Lung (tissue), 11 donors: ENCODE measurements at regions not wholly inside any gene's neighbourhood (a gene's known extent, or its start where the extent isn't known, plus 50 kb on each side); places are given as distances from the start of the nearest gene placed in this dataset.
A peak's percentile ranks its signal among the peaks of the same experiment; 100 is the strongest.
"Not testable (repeated sequence)": the region's sequence is repeated elsewhere in the genome, so short reads cannot be mapped to it uniquely, and the experiment has no call there.

Experiments used
- ATAC-seq: fragments of 200-7000 bp; cut with Tn5 transposase; one replicate; pipeline ENCODE4 v1.9.1; 2020; ENCODE audit warnings: moderate number of reproducible peaks; ENCODE audit not compliant: insufficient read depth, low FRiP score
- DNase-seq, 3 donors: peaks; one replicate each; pipeline ENCODE4 v3.0.0-alpha.2; 2013 to 2017
- H3K27ac ChIP-seq, 2 donors: one replicate each; pipeline ENCODE4 v1.5.1; 2013; ENCODE audit warnings: mild to moderate bottlenecking in 2 of 2, moderate library complexity in 2 of 2, control low read depth in 1 of 2, inconsistent platforms in 1 of 2, low read depth in 1 of 2, low read length in 1 of 2
- H3K27me3 ChIP-seq, 3 donors: one replicate each; pipeline ENCODE4 v1.5.1; 2013; ENCODE audit warnings: low read length in 2 of 3; ENCODE audit not compliant: control insufficient read depth in 3 of 3, insufficient read depth in 3 of 3
- H3K36me3 ChIP-seq, 4 donors: one replicate each; pipeline ENCODE4 v1.5.1; 2013; ENCODE audit warnings: low read length in 4 of 4, mild to moderate bottlenecking in 1 of 4, moderate library complexity in 1 of 4; ENCODE audit not compliant: control insufficient read depth in 4 of 4, insufficient read depth in 4 of 4
- H3K4me1 ChIP-seq, 5 donors: one replicate each; pipeline ENCODE4 v1.5.1; 2013; ENCODE audit warnings: low read length in 5 of 5, mild to moderate bottlenecking in 2 of 5, moderate library complexity in 1 of 5; ENCODE audit not compliant: control insufficient read depth in 5 of 5, insufficient read depth in 5 of 5
- H3K4me3 ChIP-seq: one replicate; pipeline ENCODE4 v1.5.1; 2013; ENCODE audit warnings: mild to moderate bottlenecking, control low read depth, moderate library complexity
- H3K9ac ChIP-seq, 2 donors: one replicate each; pipeline ENCODE4 v1.5.1; 2013; ENCODE audit warnings: low read length in 2 of 2, control low read depth in 1 of 2; ENCODE audit not compliant: insufficient read depth in 1 of 2
- H3K9me3 ChIP-seq, 4 donors: one replicate each; pipeline ENCODE4 v1.5.1; 2013; ENCODE audit warnings: low read length in 3 of 4, mild to moderate bottlenecking in 1 of 4, moderate library complexity in 1 of 4; ENCODE audit not compliant: control insufficient read depth in 4 of 4, insufficient read depth in 3 of 4
- CTCF ChIP-seq: IDR thresholded peaks from 2 replicates; pipeline ENCODE4 v1.5.1; 2012; ENCODE audit warnings: mild to moderate bottlenecking; ENCODE audit errors: control extremely low read depth, extremely low read depth
- WGBS, 2 donors: extraction: QIAGEN DNeasy Blood & Tissue Kit; methylation state at CpG; one replicate each; pipeline ENCODE4 v1.1.7; 2013; 5-methylcytosine and 5-hydroxymethylcytosine counted together
- donor health status: control.
- donor health status: control.
- donor health status: Bipolar disorder and iron deficiency.
- donor health status: healthy.
- donor health status: DM: yes; HTN: yes; CAD: no.

- peak; percentile 1 for TF ChIP-seq CTCF
- not testable (repeated sequence) for DNase-seq
These were observed 86.1 kb upstream of the IKBKE start for GRCh38 chr1:206384029-206384807.

GRCh38 chr1:206384891-206385290 lies 85.4 kb upstream of the IKBKE start:
- WGBS, 2 donors = 85 to 100% methylated on average over 1 of the region's 1 CpG
- not testable (repeated sequence) for DNase-seq

More at GRCh38 chr1:206384029-206384807, 86.1 kb upstream of the IKBKE start:
- H3K27me3 ChIP-seq, H3K4me1 ChIP-seq, ATAC-seq, H3K27ac ChIP-seq, H3K36me3 ChIP-seq, H3K9me3 ChIP-seq, H3K9ac ChIP-seq, H3K4me3 ChIP-seq: not testable (repeated sequence)
- WGBS, 2 donors = 27 to 46% methylated on average over 4 of the region's 11 CpGs

GRCh38 chr1:206387631-206388030 lies 82.6 kb upstream of the IKBKE start:
- not testable (repeated sequence) for H3K27ac ChIP-seq, DNase-seq, H3K36me3 ChIP-seq, H3K9ac ChIP-seq, H3K4me3 ChIP-seq, H3K4me1 ChIP-seq, H3K9me3 ChIP-seq, H3K27me3 ChIP-seq
- no CpG with 5 or more reads among the region's 5 CpGs for WGBS, 2 donors
- ATAC-seq = peak; percentile 33

More at GRCh38 chr1:206384891-206385290, 85.4 kb upstream of the IKBKE start:
- H3K4me3 ChIP-seq, ATAC-seq, H3K4me1 ChIP-seq, H3K27ac ChIP-seq, H3K27me3 ChIP-seq, H3K36me3 ChIP-seq, H3K9me3 ChIP-seq, H3K9ac ChIP-seq: not testable (repeated sequence)

- not testable (repeated sequence) for H3K36me3 ChIP-seq, H3K27ac ChIP-seq, H3K27me3 ChIP-seq, H3K9me3 ChIP-seq, DNase-seq, H3K9ac ChIP-seq, H3K4me1 ChIP-seq, ATAC-seq, H3K4me3 ChIP-seq
- 100% methylated on average over 1 of the region's 2 CpGs for WGBS, 2 donors
These were observed 78.4 kb upstream of the IKBKE start for GRCh38 chr1:206391903-206392302.

GRCh38 chr1:206397501-206397900 lies 72.8 kb upstream of the IKBKE start:
- not testable (repeated sequence) for ATAC-seq, H3K27me3 ChIP-seq, H3K36me3 ChIP-seq, DNase-seq, H3K4me3 ChIP-seq, H3K9ac ChIP-seq, H3K27ac ChIP-seq, H3K9me3 ChIP-seq, H3K4me1 ChIP-seq
- WGBS, 2 donors = 53 to 69% methylated on average over 2 of the region's 6 CpGs

GRCh38 chr1:206398261-206398660 lies 72.0 kb upstream of the IKBKE start:
- DNase-seq, H3K9ac ChIP-seq, H3K27me3 ChIP-seq, H3K36me3 ChIP-seq, H3K4me1 ChIP-seq, H3K4me3 ChIP-seq, ATAC-seq, H3K9me3 ChIP-seq, H3K27ac ChIP-seq: not testable (repeated sequence)
- WGBS, 2 donors = 87 to 89% methylated on average over 2 of the region's 3 CpGs

GRCh38 chr1:206403612-206404307 lies 66.5 kb upstream of the IKBKE start:
- H3K9ac ChIP-seq, H3K4me3 ChIP-seq, H3K4me1 ChIP-seq, DNase-seq, H3K36me3 ChIP-seq, H3K27ac ChIP-seq, H3K9me3 ChIP-seq, H3K27me3 ChIP-seq: not testable (repeated sequence)
- 41 to 71% methylated on average over 1 to 2 of the region's 5 CpGs for WGBS, 2 donors
- ATAC-seq = peak; percentile 75
